ENCODE measurements at regions not wholly inside any gene's neighbourhood (a gene's known extent, or its start where the extent isn't known, plus 50 kb on each side); places are given as distances from the start of the nearest gene placed in this dataset.

DNA sequence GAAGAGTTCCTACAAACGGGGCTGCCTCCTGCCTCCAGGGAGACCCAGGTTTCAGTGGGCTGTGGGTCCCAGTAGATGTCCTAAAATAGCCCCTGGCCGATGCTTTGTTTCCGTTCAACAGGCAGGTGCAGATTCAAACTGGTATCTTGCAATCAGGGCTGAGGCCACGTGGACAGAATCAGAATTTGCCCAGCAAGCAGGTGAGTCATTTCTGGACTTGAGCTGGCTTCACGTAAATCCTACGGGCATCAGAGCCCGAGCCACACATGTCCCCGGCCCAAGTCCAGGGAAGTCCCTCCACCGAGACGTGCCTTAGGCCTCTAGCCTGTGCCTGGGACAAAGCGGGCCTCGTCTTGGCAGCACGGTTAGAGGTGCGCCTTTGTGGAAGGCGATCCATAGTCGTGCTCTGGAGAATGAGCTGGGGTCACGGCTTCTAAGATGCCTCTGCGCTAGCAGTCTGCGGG, 101.6 kb upstream of the FRMD1 start:
- TF ChIP-seq, protein P1, sequence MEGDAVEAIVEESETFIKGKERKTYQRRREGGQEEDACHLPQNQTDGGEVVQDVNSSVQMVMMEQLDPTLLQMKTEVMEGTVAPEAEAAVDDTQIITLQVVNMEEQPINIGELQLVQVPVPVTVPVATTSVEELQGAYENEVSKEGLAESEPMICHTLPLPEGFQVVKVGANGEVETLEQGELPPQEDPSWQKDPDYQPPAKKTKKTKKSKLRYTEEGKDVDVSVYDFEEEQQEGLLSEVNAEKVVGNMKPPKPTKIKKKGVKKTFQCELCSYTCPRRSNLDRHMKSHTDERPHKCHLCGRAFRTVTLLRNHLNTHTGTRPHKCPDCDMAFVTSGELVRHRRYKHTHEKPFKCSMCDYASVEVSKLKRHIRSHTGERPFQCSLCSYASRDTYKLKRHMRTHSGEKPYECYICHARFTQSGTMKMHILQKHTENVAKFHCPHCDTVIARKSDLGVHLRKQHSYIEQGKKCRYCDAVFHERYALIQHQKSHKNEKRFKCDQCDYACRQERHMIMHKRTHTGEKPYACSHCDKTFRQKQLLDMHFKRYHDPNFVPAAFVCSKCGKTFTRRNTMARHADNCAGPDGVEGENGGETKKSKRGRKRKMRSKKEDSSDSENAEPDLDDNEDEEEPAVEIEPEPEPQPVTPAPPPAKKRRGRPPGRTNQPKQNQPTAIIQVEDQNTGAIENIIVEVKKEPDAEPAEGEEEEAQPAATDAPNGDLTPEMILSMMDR (IDR thresholded peaks at IDR 0.05) = no peak
- Histone ChIP-seq H3K9me3 (no peaks in the 10 kb centered on the region), H3K27me3 (no peaks in the 10 kb centered on the region), H3K4me3 (no peak overlapping the region), H3K36me3 (no peaks in the 10 kb centered on the region), H3K27ac (no peak overlapping the region), H3K4me1 (no peaks in the 10 kb centered on the region)
- peak; percentile 12 to 51 for DNase-seq
- intact Hi-C loops (cut with DNase I; ENCODE audit: low total_unique reads) = no loop called here

DNA sequence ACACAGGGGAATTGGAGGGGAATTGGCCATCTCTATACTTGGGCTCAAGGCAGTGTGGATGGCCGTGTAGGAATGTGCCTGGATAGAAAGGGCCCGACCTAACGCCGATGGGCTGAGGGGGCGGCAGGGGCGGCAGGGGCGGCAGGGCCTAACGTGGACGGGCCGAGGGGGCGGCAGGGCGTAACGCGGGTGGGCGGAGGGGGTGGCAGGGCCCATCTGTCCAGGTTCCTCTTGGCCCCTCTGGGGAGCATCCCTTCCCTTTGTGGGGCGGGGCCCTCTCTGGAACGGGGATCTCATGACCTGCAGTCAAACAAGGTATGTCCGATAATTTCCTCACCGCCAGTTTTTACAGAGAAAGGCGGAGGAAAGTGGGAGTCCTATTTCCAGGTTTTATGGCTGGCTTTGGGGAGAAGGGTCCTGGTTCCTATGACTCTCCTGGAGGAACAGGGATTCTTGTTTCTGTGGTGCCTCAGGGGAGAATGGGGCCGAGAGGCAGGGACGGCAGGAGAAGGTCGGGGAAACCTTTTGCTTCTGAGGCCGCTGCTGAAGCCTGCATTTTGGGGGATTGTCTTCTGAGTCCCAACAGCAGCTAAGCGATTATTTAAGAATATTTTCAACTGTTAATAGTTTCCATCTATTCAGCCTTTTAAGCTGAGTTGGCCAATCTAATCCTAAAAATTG, 100.8 kb upstream of the FRMD1 start:
- peak; percentile 12 to 45 for DNase-seq
- Histone ChIP-seq H3K36me3 (no peaks in the 10 kb centered on the region), H3K27ac (no peak overlapping the region), H3K4me3 (no peak overlapping the region), H3K9me3 (no peaks in the 10 kb centered on the region), H3K4me1 (no peaks in the 10 kb centered on the region), H3K27me3 (no peaks in the 10 kb centered on the region)
- intact Hi-C loops (cut with DNase I; ENCODE audit: low total_unique reads) = no loop called here
- TF ChIP-seq, protein P1 (IDR thresholded peaks at IDR 0.05) = no peak

DNA sequence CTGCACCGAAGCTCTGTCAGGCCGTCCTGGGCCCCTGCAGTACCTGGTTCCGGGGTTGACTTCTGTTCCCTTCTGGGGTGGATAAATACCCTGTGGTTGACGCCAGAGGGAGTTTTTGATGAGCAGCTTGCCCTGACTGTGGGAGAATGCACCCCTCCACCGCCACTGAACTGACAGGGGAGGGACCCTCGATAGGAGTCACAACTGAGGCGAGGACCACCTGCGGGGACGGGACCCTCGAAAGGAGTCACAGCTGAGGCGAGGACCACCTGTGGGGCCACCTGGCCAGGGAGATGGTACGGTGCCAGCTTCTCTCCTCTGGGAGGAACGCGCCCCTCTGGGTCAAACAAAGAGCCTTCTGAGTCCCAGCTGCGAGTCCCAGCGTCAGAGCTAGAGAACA, 100.1 kb upstream of the FRMD1 start:
- Histone ChIP-seq H3K4me3 (no peak overlapping the region), H3K27me3 (no peaks in the 10 kb centered on the region), H3K9me3 (no peaks in the 10 kb centered on the region), H3K27ac (no peak overlapping the region), H3K36me3 (no peaks in the 10 kb centered on the region), H3K4me1 (no peaks in the 10 kb centered on the region)
- TF ChIP-seq, protein P1 (IDR thresholded peaks at IDR 0.05) = no peak
- DNase-seq = peak; percentile 7 to 58
- intact Hi-C loops (cut with DNase I; ENCODE audit: low total_unique reads) = no loop called here

DNA sequence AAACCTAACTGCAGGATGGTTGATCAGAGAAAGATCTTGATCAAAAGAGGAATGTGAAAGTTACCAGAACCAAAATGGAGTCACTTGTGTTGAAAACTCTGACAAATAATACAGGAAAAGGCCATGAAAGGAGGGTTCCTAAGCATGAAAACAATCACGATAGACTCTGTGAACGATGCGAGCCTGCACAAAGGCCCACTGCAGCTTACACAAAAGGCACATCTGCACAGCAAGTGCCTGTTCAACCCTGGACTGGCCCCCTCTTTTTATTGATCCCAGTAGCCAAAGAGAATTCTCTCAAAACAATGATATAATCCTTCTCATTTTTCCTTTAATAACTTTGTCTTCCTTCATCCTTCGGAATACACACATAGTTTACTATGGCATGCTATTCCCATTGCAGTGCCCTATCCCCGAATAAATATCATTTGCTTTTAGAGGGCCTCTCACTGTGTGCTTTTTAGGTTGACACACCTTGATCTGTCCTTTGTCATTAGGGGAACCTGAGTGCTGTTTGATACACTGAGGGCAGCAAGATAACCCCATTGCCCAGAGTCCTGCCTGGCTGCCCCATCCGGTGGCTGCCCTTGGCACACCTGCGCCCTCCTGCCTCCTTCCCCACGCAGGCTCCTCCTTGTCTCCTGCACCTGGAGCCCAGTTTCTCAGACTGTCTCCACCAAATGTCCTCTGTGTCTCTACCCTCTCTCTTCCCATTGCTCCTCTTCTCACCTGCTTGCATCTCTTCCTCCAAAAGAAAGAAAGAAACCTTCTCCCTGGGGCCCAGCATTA, 98.3 kb upstream of the FRMD1 start:
- TF ChIP-seq, protein P1 (IDR thresholded peaks at IDR 0.05) = no peak
- Histone ChIP-seq H3K27ac (no peak overlapping the region), H3K4me3 (no peak overlapping the region), H3K9me3 (no peaks in the 10 kb centered on the region), H3K27me3 (no peaks in the 10 kb centered on the region), H3K36me3 (no peaks in the 10 kb centered on the region), H3K4me1 (no peaks in the 10 kb centered on the region)
- intact Hi-C loops (cut with DNase I; ENCODE audit: low total_unique reads) = no loop called here
- DNase-seq = no peak

DNA sequence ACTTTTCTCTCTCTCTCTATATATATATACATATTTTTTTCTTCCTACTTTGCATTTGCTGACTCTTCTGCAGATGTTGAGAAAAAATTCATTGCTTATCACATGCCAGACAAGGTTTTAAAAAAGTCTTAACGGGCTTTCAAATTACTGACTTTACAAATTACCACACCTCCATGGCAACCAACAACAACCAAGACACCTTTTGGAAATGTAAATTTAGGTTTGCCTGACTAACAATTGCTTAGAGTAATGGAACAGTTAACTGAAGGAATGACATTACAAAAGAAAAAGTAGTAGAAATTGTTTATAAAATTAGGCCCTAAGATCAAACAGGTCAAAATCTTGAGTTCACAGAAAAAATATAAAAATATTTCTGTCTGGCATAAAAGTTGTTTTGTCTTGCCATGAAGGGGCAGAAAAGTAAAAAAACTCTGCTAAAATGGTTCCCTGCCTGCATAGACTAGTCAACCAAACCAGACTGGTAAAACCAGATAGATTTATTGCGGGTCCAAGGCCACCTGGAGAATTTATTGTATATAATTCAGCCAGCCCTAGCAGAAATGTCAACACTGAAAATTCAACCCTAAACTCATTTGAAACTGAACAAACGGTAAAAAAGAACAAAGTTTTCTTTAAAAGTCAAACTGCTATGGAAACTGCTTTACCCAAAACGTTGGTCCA, 92.8 kb upstream of the FRMD1 start:
- Histone ChIP-seq H3K4me3 (no peak overlapping the region), H3K9me3 (no peaks in the 10 kb centered on the region), H3K36me3 (no peaks in the 10 kb centered on the region), H3K27me3 (peaks cover 0 to 7% of the 10 kb centered on the region in 2 donors), H3K27ac (no peak overlapping the region), H3K4me1 (no peaks in the 10 kb centered on the region)
- intact Hi-C loops (cut with DNase I; ENCODE audit: low total_unique reads) = no loop called here
- DNase-seq = no peak
- TF ChIP-seq, protein P1 (IDR thresholded peaks at IDR 0.05) = no peak
